ENCODE measurements at regions not wholly inside any gene's neighbourhood (a gene's known extent, or its start where the extent isn't known, plus 50 kb on each side); places are given as distances from the start of the nearest gene placed in this dataset.

DNA sequence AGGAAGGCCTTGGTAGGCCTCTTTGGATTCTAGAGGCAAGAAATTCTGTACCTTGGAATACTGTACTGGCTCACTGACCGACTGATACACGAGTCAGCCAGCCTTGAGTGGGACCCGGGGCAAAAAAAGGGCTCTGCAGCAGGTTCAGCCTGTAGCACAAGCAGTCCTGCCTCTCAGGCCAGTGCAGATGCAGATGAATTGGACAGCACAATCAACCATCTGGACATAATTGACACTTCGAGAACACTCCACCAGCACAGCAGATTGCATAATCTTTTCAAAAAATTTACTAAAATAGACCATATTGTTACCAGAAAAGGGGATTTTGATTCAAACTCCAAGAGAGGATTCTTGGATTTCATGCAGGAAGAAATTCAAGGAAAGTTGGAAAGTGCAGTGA is 241.6 kb downstream of the RPIA start:
- TF ChIP-seq, protein P1, sequence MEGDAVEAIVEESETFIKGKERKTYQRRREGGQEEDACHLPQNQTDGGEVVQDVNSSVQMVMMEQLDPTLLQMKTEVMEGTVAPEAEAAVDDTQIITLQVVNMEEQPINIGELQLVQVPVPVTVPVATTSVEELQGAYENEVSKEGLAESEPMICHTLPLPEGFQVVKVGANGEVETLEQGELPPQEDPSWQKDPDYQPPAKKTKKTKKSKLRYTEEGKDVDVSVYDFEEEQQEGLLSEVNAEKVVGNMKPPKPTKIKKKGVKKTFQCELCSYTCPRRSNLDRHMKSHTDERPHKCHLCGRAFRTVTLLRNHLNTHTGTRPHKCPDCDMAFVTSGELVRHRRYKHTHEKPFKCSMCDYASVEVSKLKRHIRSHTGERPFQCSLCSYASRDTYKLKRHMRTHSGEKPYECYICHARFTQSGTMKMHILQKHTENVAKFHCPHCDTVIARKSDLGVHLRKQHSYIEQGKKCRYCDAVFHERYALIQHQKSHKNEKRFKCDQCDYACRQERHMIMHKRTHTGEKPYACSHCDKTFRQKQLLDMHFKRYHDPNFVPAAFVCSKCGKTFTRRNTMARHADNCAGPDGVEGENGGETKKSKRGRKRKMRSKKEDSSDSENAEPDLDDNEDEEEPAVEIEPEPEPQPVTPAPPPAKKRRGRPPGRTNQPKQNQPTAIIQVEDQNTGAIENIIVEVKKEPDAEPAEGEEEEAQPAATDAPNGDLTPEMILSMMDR (IDR thresholded peaks at IDR 0.05 in 4 of 5, conservative IDR thresholded peaks at IDR 0.05 in 1 of 5), result no peak
- no peak for TF ChIP-seq POLR2A (IDR thresholded peaks at IDR 0.05)

Measured in gastrocnemius medialis (tissue), 4 donors.